Hepatocyte (in vitro differentiated cells): ENCODE measurements at regions not wholly inside any gene's neighbourhood (a gene's known extent, or its start where the extent isn't known, plus 50 kb on each side); places are given as distances from the start of the nearest gene placed in this dataset.

Experiments used
- CTCF ChIP-seq: fragments of 200-600 bp; sonication (generic); IDR thresholded peaks from 2 replicates; pipeline ENCODE4 v1.5.1; 2016; ENCODE audit warnings: antibody characterized with exemption, mild to moderate bottlenecking; ENCODE audit not compliant: poor library complexity
- EZH2 ChIP-seq: fragments of 200-600 bp; sonication (generic); IDR thresholded peaks from 2 replicates; pipeline ENCODE4 v1.6.1; 2016; ENCODE audit warnings: antibody characterized with exemption, mild to moderate bottlenecking, borderline replicate concordance

DNA sequence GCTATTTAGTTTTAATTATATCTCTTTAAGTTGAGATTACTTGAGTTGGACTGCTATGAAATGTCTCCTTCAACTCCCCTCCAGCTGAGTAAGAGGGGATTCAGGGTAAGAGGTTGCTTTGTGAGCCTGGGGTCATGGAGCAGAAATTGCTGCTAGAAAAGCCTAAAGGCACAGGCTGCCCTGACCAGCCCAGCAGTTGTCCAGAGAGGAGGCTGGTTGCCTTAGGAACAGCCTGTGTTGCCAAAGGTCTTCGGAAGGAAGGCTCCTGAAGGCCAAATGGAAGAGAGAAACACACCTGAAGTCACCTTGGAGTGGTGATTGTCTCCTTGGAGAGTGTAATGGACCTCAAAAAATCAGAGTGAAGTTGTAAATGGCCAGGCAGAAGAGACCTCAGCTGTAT, 235.5 kb upstream of the PDE3A start:
- TF ChIP-seq CTCF = no peak
- TF ChIP-seq EZH2 = no peak
